ENCODE measurements at regions not wholly inside any gene's neighbourhood (a gene's known extent, or its start where the extent isn't known, plus 50 kb on each side); places are given as distances from the start of the nearest gene placed in this dataset.

GRCh38 chr2:126990605-126991532 lies 92.2 kb downstream of the TEX51 start:
- no peak for DNase-seq (ENCODE audit: low spot score)
- TF ChIP-seq, protein P1, sequence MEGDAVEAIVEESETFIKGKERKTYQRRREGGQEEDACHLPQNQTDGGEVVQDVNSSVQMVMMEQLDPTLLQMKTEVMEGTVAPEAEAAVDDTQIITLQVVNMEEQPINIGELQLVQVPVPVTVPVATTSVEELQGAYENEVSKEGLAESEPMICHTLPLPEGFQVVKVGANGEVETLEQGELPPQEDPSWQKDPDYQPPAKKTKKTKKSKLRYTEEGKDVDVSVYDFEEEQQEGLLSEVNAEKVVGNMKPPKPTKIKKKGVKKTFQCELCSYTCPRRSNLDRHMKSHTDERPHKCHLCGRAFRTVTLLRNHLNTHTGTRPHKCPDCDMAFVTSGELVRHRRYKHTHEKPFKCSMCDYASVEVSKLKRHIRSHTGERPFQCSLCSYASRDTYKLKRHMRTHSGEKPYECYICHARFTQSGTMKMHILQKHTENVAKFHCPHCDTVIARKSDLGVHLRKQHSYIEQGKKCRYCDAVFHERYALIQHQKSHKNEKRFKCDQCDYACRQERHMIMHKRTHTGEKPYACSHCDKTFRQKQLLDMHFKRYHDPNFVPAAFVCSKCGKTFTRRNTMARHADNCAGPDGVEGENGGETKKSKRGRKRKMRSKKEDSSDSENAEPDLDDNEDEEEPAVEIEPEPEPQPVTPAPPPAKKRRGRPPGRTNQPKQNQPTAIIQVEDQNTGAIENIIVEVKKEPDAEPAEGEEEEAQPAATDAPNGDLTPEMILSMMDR (IDR thresholded peaks at IDR 0.05) = no peak
- Histone ChIP-seq H3K4me3 (no peak overlapping the region), H3K27ac (no peak overlapping the region)

DNA sequence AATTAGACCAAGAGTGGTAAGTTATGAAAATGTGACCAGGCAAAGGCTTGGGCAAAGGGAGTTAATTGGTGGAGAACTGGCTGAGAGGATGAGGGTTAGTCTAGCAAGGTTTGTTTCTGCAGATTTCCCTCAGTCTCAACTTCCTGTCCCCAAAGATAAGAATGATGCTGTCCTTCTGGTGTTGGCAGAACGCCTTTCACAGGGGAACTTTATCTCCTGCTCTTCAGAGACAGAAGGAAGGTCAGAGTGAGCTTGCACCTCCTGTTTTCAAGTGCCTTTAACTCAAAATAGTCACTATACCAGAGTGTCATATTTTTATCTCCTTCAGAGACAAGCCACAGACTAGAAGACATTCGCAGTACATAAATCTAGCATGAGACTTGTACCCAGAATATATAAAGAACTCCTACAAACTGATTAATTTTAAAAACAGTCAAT lies 95.7 kb downstream of the TEX51 start:
- Histone ChIP-seq H3K27ac (no peak overlapping the region), H3K4me3 (no peak overlapping the region)
- TF ChIP-seq, protein P1 (IDR thresholded peaks at IDR 0.05) = no peak
- no peak for DNase-seq (ENCODE audit: low spot score)

DNA sequence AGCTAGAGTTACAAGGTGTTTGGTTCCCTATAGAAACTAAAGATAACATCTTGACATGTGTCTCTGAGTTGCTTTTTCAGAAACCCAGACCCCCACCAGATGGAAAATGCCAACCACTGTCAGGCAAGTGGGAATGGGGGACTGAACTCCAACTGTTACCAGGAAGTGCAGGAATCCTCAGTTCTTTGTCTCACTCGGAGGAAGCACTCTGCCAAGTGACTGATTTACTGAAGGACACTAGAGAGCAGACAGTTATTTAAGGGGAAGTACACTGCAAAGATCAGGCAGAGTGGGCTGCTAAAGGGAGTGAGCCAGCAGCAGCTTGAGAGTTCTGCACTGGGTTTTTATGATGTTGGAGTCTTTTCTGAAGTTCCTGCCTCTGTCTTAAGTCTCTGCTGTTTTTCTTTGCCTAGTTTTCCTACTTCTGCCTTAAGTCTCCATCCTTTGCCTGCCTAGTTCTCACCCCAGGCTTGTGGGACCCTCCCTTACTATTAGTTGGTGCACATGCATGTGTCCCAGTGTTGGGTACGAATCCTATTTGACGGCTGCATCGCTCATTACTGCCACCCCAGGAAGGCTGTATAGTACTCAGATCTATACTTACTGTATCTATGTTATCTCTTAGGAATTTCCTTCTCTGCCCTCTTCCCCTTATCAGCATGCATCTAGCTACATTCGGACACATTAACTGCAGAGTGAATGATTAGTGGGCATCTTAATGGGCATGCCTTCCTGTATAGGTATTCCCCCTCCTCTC lies 97.1 kb downstream of the TEX51 start:
- Histone ChIP-seq H3K27ac (no peak overlapping the region), H3K4me3 (no peak overlapping the region)
- DNase-seq (ENCODE audit: low spot score) = no peak
- TF ChIP-seq, protein P1 (IDR thresholded peaks at IDR 0.05) = no peak

DNA sequence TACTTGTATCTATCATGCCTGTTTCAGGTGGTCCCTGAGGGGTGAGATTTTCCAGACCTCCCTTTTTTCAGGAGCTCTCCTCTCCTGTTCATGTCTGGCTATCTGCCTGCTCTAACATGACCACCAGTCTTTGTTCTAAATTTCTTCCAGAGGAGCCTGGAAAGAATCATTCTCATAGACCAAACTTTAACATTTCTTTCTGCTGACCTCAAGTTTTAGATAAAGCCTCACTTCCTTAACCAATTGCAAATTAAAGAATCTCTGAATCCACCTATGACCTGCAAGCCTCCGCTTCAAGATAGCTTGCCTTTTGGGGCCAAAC lies 97.6 kb downstream of the TEX51 start:
- TF ChIP-seq, protein P1 (IDR thresholded peaks at IDR 0.05) = no peak
- H3K27ac ChIP-seq = no peak overlapping the region
- DNase-seq (ENCODE audit: low spot score) = no peak
- no peak overlapping the region for H3K4me3 ChIP-seq

Measured in coronary artery (tissue), 2 donors.